ENCODE measurements at regions not wholly inside any gene's neighbourhood (a gene's known extent, or its start where the extent isn't known, plus 50 kb on each side); places are given as distances from the start of the nearest gene placed in this dataset.

- Mint-ChIP-seq H3K4me1 (ENCODE audit: low read depth) (no peaks in the 10 kb centered on the region), H3K36me3 (no peaks in the 10 kb centered on the region), H3K4me3 (no peak overlapping the region), H3K27me3 (no peaks in the 10 kb centered on the region), H3K9me3 (no peaks in the 10 kb centered on the region), H3K27ac (no peak overlapping the region)
- intact Hi-C loops (cut with micrococcal nuclease), result no loop called here
- ChIA-PET POLR2A (no interaction called here), CTCF (no interaction called here)
- DNase-seq, result no peak
Measured at GRCh38 chrX:128142745-128143144, 90.5 kb upstream of the ACTRT1 start.

DNA sequence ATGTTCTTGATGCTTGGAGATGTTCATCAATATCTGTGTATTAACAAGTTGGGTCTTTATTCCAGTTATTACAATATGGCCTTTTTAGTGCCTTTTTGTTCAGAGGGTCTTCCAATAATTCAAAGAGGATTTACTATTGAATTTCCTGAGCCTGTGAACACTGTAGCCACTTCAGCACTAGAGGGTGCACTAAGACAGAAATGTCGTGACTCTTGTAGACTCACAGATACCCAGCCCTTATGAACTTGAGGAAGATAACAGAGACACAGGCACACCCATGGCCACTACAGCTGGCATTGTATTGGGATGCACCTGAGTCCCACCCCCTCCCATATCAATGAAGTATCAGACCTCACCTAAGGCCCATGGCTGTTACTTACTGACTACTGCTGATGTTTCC lies 54.4 kb upstream of the ACTRT1 start:
- no peaks in the 10 kb centered on the region for H3K4me1 Mint-ChIP-seq (ENCODE audit: low read depth)

DNA sequence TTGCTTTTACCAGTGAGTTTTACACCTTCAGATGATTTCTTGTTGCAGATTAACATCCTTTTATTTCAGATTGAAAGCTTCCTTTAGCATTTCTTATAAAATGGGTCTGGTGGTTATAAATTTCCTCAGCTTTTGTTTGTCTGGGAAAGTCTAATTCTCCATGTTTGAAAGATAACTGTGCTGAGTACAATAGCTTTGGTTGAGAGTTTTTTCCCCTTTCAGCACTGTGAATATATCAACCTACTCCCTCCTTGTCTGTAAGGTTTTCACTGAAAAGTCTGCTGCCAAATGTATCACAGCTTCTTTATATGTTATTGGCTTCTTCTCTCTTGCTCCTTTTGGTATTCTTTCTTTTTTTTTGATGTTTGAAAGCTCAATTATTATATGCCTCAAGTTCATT lies 53.5 kb upstream of the ACTRT1 start:
- Mint-ChIP-seq H3K9me3 (no peaks in the 10 kb centered on the region), H3K27ac (no peak overlapping the region), H3K4me1 (ENCODE audit: low read depth) (no peaks in the 10 kb centered on the region), H3K36me3 (no peaks in the 10 kb centered on the region), H3K4me3 (no peak overlapping the region), H3K27me3 (no peaks in the 10 kb centered on the region)
- no peak for DNase-seq
- ChIA-PET CTCF (no interaction called here), POLR2A (no interaction called here)
- intact Hi-C loops (cut with micrococcal nuclease), result no loop called here

More for the DNA sequence above, 54.4 kb upstream of the ACTRT1 start:
- no peak overlapping the region for H3K27ac Mint-ChIP-seq
- ChIA-PET CTCF (no interaction called here), POLR2A (no interaction called here)
- no peaks in the 10 kb centered on the region for H3K36me3 Mint-ChIP-seq
- H3K4me3 Mint-ChIP-seq, result no peak overlapping the region
- intact Hi-C loops (cut with micrococcal nuclease), result no loop called here
- no peaks in the 10 kb centered on the region for H3K9me3 Mint-ChIP-seq
- no peak for DNase-seq
- no peaks in the 10 kb centered on the region for H3K27me3 Mint-ChIP-seq
